ENCODE measurements at regions not wholly inside any gene's neighbourhood (a gene's known extent, or its start where the extent isn't known, plus 50 kb on each side); places are given as distances from the start of the nearest gene placed in this dataset.
A peak's percentile ranks its signal among the peaks of the same experiment; 100 is the strongest.

DNA sequence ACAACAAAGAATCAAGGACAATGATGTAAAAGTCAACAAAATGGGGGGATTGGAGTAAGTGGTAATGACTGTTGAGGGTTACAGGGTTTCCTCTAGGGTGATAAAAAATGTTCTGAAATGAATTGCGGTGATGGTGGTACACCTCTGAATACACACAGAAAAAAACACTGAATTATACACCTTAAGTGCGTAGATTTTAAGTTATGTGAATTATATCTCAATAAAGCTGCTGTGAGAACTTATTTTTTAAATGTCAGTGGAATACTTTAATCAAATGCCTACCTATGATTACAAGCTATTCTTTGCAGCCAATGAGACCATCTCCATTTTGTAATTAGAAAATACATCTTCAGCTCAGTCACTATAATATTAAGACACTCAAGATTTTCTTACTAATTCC is 53.5 kb downstream of the ZNF608 start:
- FAIRE-seq (no peak), DNase-seq (ENCODE audit: low spot score) (no peak)

DNA sequence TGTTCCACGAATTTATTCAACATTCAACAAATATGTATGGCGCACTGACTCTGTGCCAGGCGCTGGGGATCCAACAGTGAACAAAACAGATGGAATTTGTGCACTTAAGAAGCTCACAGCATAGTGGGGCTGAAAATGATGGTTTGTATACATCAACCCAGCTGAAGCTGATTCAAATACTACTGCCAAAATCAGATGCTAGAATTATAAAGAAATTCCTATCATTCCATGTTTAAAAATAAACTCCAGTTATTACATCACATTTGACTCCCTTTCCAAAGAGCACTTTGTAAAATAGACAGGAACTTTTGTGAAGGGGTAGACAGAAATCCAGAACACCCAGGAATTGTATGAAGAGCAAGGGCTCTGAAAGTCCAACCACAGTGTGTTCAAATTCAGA is 54.1 kb downstream of the ZNF608 start:
- FAIRE-seq, result no peak

DNA sequence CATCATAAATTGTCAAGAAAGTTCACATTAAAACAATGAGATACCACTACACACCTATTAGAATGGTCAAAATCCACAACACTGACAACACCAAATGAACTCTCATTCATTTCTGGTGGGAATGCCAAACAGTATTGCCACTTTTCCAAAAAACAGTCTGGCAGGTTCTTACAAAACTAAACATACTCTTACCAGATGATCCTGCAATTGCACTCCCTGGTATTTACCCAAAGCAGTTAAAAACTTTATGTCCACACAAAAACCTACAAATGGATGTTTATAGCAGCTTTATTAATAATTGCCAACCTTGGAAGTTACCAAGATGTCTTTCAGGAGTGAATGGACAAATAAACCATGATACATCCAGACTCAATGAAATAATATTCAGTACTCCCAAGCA is 56.8 kb downstream of the ZNF608 start:
- no peak for DNase-seq (ENCODE audit: low spot score)

More for the DNA sequence above, 54.1 kb downstream of the ZNF608 start:
- DNase-seq (ENCODE audit: low spot score), result no peak

DNA sequence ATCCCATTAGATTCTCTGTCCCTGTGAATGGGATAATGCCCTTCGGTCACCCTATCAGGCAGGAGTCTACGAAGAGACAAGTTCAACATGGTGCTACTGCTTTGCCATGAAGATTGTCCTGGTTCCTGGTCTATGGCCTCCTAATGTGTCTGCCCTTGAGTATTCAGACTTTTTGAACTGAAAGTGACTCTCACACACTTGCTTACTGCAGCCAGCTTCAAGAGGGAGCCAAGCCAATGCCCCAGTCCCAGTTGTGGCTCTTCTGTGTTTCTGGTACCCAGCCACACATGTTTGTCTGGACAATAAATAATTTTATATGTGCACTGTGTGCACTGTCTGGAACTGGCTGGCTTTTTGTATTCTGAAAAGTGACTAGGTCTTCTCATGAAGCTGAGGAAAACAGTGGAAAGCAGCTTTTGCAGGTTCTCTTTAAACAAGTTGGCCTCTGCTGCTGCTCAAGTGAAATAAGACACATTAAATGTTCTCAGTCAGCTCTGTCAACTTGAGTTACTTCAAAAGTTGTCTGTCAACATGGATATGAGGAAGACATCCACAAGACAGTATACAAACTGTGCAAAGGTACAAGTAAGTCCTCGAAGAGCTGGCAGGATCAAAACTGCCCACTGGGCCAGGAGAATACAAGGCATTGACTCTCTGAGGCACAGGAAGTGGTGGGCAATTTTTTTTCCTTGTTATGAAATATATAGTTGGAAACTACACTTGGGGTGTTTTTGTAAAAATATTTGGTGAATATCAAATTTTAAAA is 60.0 kb downstream of the ZNF608 start:
- DNase-seq (ENCODE audit: low spot score) (no peak), FAIRE-seq (no peak)

More for the DNA sequence above, 56.8 kb downstream of the ZNF608 start:
- FAIRE-seq, result no peak

DNA sequence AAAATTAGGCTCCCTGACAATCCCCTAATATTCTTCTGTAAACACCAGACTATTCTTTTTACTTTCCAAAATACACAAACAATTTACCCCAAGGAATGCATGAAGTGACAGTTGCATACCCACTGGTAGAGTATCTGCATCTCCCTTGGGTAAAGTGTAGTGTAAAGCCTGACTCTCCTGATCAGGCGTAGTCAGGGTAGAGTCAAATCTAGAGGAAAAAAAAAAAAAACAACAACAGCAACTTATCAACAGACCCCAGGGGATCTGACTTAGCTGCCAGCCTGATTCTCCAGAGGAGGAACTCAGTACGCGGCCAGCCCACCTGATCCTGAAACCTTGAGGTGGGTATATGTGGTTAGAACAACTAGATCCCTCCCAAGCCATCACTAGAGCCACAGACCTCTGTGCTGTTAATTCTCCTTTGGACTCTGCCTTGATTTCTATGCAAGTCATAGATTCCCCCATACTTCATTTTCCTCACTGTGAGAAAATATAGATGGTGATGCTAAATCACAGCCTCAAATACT is 61.0 kb downstream of the ZNF608 start:
- FAIRE-seq, result no peak
- DNase-seq (ENCODE audit: low spot score), result no peak

DNA sequence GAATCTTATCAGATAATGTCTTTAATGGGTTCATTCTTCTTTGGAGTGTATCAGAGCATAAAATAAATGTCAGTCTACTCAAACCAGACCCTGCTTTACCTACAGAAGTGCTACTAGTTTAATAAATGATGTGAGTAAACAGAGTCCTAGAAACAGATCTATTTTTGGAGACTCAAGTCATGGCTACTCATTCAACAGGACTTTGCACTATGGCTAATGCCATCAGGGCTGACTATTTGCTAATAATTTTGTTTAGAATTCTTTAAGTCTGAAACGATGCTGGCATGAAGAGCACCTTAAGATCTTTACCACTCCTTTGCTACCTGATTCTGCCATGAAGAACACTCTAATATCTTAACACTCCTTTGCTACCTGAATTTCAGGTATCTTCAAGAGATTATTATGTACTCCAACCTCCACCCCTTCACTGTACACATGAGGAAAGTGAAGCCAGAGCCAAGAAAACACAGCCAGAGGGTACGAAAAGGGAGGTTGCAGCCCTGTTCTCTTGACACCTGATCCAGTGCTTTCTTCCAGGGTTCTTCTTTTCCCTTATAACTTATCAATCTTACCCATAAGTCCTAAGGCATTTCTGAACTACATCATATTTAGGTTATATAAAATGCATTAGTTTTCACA is 62.4 kb downstream of the ZNF608 start:
- FAIRE-seq, result peak; percentile 40
- DNase-seq (ENCODE audit: low spot score), result peak; percentile 17

DNA sequence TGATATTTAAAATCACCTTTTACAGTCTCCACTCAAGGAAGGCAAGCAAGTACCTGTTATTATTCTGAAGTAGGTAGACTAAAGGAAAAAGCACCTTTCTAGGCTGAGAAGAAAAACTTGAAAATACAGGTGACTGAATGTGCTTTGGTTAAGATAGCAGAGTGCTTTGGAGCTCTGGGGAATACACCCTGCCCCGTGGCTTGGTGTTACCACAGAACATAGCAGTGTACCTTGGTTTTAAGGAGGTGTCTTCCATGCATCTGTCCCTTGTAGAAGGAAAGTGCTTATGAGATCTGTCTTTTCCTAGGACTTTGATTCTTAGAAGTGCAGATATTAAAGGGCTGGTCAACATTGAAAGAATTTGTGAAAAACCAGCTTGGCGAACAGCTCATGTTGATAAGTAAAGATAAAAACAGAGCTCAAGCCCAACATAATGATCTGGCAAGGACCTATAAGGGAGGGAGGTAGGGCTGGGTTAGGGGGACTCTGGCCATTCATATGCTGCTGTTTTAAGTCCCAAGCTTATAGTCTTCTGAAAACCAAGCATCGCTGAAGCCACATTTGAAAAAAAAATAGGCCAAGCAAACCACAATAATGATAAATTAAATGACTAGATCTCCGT is 66.8 kb downstream of the ZNF608 start:
- FAIRE-seq, result no peak
- no peak for DNase-seq (ENCODE audit: low spot score)

DNA sequence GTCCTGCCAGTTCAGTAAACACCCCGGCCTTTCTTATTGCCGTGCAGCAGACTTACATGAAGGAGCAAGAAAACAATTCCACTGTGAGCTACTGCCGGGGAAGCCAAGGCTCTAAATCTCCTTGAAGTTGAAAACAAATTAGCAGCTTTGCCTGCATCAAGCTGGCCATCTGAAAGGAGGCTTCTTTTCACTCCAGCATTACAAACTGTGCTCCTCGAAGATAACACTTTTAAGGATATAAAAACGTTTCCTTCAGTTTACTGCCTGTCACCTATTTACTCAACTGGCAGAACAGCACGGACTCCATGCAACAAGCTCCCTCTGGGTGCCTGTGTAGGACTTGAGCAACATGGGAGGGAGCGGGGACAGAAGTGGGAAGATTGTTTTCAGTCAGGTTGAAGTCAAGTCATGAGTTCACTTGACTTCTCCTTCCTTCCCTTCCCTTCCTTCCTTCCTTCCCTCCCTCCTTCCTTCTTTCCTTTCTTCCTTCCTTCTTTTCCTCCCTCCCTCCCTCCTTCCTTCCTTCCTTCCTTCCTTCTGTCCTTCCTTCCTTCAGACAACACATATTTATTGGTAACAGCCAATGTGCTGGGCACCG is 67.4 kb downstream of the ZNF608 start:
- DNase-seq (ENCODE audit: low spot score) (no peak), FAIRE-seq (no peak)

DNA sequence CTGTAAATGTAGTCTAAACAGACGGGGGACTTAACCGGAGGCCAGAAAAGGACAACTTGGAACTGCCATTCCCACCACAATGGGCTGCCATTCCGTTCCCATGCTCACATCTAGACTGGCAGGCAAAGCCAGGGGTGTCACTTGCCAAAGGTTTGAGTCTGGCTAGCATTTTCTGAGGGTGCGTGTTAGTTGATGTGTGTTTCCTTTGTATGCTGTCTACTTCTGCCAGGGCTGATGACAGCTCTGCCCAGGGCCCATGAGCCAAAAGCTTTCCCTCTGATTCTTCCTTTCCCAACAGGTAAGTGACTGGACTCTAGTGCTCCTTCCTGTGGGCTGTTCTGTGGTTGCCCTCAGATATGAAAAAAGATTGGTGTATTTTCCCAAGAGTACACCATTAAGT is 68.0 kb downstream of the ZNF608 start:
- FAIRE-seq, result no peak
- no peak for DNase-seq (ENCODE audit: low spot score)

DNA sequence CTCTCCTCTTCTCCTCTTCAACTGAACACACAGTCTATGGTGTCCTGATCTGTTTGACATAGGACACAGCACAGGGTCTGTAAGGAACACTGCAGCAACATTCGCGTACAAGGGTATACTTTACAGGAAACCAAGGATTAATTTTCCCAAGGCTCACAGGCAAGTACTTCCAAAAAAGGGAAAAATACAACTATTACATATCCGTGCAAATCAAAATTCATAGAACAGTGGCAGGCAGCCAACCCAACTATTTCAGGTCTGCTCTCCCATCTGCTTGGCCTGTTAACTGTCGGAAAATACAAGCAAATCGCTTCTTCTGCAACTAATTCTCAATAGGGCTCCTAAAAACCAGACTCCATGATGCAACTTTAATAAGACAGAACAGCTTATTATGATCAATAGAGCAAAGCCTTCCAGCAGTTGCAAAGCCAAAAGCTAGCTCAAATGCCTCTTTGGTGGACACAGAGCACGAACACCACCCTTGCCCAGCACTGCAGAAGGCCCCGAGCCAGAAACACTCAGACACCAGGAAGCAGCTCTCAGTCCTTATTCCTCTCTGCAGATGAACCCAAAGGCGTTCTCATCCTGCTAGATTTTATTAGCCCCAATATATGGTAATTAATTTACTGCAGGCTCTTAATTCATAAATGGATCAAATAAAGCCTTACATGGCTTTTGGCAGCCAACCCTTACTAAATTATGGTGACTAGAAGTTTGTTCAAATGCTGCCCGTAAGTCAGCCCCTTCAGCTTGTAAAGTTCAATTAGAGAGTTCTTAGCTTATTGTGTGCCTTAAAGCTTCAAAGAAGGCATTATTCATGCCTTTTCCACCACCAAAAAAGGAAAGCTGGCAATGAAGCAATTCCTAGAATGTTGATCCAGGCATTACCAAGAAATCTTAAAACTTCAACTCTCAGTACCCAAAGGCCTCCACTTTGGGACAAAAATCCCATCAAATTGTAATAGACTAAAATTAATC is 68.8 kb downstream of the ZNF608 start:
- no peak for DNase-seq (ENCODE audit: low spot score)
- FAIRE-seq, result no peak

DNA sequence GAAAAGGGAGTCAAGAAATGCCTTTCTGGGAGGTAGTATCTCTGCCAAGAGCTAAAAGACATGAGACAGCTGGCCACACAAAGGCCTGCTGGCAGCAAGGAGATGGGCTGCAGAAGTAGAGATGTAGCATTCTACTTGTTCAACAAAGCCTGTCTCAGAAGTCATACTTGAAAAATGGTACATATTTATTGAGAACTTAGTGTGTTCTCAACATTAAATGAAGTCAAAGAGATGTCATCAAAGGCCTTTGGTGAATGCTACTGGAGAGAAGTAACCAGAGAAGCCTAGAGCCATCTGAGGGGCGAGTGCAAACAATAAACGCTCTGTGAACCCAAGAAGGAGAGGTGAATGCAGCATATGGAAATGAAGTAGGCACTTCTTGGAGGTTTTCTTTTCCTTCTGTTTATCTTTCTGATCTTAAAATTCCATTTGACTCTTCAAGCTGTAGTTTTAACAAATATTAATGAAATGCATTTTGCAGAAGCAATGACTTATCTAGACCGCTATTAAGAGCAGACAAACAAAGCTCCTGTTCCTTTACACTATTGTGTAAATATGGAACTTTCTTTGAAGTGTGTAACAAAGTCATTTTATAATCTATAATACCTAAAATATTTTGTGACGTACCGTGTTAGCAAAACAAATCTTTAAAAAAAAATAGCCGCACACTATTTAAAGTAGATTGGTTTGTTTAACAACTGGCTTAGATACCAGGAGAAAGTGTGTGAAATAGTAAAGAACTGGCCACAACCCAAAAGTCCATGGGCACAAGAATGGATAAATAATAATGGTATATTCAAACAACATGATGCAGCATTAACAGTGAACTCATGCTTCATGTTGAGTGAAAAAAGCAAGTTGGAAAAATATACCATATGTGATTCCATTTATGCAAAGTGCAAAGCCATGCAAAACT is 70.2 kb downstream of the ZNF608 start:
- no peak for DNase-seq (ENCODE audit: low spot score)
- FAIRE-seq, result no peak

DNA sequence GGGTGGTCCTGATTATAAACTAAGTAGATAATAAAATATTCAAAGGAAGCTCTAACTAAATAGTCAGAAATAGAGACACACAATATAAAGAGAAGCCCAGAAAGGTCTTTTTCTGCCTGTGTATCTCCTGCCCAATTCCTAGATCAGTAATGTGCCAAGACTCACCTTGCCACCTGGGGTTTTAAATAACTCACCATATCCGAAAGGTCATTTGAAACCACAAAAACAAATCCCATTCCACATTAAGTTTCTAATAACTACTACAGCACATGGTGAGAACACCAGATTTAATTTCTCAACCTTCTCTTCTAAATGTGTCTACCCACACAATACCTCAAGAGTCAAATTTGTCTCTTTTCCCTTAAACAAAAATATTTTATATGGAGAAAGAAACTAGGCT is 75.2 kb downstream of the ZNF608 start:
- no peak for FAIRE-seq

DNA sequence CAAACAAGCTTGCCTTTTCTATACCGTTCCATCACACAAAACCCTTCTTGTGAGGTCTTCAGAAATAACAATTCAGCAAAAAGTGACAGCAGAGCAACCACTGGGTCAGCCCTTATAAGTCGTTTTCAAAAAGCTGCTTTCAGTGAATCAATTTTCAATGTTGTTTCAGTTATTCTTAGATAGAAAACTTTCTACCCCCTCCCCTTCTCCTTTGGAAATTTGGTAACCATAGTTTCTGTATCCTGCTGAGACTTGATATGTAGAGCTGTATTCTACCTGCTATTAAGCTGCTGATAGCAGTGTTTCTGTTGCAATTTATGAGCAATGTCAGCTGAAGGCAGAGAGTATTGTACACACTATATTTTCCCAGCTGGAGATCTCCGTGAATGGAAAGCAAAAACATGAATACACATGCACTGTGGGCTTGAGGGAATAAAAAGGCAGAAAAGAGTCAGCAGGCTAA is 75.7 kb downstream of the ZNF608 start:
- FAIRE-seq (no peak), DNase-seq (ENCODE audit: low spot score) (no peak)

More for the DNA sequence above, 75.2 kb downstream of the ZNF608 start:
- no peak for DNase-seq (ENCODE audit: low spot score)

DNA sequence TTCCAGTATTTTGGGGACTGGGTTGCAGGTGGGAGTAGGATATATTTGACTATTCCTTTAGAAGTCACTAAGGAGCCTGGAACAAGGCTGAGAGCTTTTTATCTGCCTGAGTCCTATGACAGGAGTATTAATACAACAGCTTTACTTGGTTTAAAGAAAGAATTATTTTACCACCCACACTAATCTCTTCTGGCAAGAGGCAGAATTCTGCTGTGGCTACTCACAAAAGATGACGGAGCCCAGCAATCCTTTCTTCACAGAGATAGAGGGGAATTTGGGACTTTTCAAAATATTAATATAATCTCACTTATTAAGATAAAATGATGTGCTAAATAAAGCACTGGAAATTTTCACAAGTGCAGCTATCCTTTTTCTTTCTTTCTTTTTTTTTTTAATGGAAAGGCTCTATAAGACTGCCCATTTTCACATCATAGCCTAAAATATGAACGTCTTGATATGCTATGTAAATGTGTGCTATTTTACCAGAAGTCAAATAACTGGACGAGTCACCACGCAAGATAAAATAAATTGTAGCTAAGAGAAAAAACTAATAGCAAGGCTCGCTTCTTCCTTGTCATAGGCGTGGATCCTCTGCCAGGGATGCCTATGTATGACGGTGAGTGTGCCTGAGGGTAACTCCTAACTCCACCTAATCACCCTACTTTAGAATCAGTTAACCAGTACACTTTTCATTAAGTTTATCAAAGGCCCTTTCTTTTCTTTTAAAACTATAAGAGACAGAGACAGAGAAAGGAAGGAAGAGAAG is 76.3 kb downstream of the ZNF608 start:
- DNase-seq (ENCODE audit: low spot score) (no peak), FAIRE-seq (no peak)

DNA sequence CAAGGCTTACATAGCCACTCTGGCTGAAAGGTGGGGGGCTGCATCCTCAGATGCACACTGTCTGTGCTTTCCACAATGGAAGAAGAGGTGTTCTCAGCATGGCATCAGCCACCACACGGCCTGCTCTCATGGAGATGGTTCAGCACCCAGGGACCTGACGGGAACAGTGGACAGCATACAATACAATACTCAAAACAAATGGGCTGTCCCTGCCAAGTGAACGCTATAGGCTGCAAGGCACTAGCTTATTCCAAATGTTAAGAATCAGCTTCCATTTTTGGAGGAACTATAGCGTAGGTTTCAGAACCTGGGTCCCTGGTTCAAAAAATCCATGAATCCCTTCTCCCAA is 77.2 kb downstream of the ZNF608 start:
- FAIRE-seq, result no peak
- DNase-seq (ENCODE audit: low spot score), result no peak

DNA sequence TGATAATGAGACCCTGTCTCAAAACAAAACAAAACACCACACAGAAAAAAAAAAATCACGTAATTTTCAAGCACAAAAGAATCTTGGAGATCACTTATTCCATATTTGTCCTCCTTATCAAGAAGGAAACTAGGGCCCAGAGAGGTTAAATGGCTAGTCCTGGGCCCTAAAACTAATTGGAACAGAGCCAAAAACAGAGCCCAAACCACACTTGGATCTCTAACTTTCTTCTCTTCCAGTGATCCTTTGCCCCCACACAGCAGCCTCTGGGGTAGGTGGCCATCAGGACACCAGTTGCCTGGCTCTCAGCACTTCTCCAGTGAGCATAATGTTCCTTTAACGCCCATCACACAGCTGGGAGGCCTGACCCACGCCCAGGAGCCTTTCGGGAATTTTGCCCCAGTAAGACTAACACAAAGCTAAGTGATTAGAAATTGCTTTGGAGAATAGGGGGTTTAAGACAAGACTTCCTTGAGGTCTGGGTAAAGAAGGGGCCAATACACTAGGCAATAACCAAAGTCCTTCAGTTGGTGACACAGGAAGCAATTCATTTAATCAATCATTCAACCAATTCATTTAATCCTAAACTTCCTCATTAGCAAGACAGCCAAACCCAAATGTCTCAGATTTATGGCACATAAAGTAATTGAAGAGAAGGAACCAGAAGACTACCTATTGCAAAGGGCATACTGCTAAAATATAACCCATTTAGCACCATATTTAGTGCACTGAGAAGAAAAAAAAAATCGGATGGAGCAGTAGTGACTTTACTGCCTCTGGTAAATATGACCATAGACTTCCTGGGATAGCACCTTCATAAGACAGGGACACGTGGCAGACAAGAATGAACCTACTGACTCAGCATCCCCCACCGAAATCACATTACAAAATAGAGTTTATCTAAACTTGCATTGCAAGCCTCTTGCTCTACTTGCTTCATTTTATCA is 77.8 kb downstream of the ZNF608 start:
- FAIRE-seq (no peak), DNase-seq (ENCODE audit: low spot score) (no peak)

DNA sequence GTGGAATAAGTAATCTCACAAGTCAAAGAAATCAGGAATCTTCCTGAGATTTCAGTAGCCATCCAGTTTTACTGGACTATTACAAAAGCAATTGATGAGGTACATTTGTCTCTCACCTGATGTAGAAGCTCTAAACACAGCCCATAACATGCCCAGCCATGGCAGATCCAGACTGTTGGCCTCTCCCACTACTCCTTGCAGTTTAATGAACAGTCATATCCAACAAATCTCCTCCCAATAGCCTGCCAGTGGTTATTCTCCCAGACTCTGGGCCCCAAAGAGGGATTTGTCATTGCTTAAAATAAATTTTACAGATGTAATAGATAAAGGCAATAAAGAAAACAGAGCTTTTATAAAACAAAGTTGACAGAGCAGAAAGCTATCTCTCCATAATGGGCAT is 80.8 kb downstream of the ZNF608 start:
- DNase-seq (ENCODE audit: low spot score), result no peak
- no peak for FAIRE-seq

DNA sequence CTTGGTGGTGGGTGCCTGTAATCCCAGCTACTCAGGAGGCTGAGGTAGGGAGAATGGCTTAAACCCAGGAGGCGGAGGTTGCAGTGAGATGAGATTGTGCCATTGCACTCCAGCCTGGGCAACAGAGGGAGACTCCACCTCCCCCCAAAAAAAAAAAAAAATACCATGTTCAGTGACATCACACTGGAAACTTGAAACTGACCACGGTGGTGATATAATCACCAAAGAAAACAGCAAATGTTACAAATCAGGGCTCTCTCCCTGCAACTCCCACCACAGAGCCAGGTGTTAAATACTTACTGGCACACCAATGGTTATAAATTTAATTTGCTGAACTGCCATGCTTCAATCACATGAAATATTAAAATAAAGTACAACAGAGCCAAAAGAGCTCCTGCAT is 81.4 kb downstream of the ZNF608 start:
- FAIRE-seq (no peak), DNase-seq (ENCODE audit: low spot score) (no peak)

Measured in RCC 7860 (cell line).